ENCODE measurements at regions not wholly inside any gene's neighbourhood (a gene's known extent, or its start where the extent isn't known, plus 50 kb on each side); places are given as distances from the start of the nearest gene placed in this dataset.

- no TSS peak for BruUV-seq (replicated peaks)
- no peak for TF ChIP-seq CTCF (IDR thresholded peaks at IDR 0.05; ENCODE audit: unreplicated experiment)
- Mint-ChIP-seq H3K27ac (ENCODE audit: low read depth, unreplicated experiment) (no peak overlapping the region), H3K4me1 (ENCODE audit: insufficient read depth, unreplicated experiment) (no peaks in the 10 kb centered on the region), H3K27me3 (ENCODE audit: insufficient read depth, unreplicated experiment) (no peaks in the 10 kb centered on the region), H3K36me3 (ENCODE audit: insufficient read depth, unreplicated experiment) (no peaks in the 10 kb centered on the region), H3K9me3 (ENCODE audit: unreplicated experiment) (no peaks in the 10 kb centered on the region), H3K4me3 (ENCODE audit: unreplicated experiment) (no peak overlapping the region)
- intact Hi-C loops (cut with micrococcal nuclease) = no loop called here
- DNase-seq (ENCODE audit: unreplicated experiment) = no peak
- CTCF ChIA-PET = interaction anchor here (0.6 to 1.0 kb wide), 2 partner anchors 8 to 49 kb away, joined by 4 to 5 read pairs; no protein-coding TSS in a partner anchor
- POLR2A ChIA-PET = interaction anchor here (0.7 kb wide), 1 partner anchor 738 kb away, joined by 3 read pairs; no protein-coding TSS in a partner anchor
Measured at GRCh38 chr14:84433961-84434360, 1096.0 kb upstream of the FLRT2 start.

GRCh38 chr14:84435820-84436324 is 1094.1 kb upstream of the FLRT2 start:
- Mint-ChIP-seq H3K27ac (ENCODE audit: low read depth, unreplicated experiment) (no peak overlapping the region), H3K36me3 (ENCODE audit: insufficient read depth, unreplicated experiment) (no peaks in the 10 kb centered on the region), H3K9me3 (ENCODE audit: unreplicated experiment) (no peaks in the 10 kb centered on the region), H3K4me1 (ENCODE audit: insufficient read depth, unreplicated experiment) (no peaks in the 10 kb centered on the region), H3K4me3 (ENCODE audit: unreplicated experiment) (no peak overlapping the region), H3K27me3 (ENCODE audit: insufficient read depth, unreplicated experiment) (no peaks in the 10 kb centered on the region)
- POLR2A ChIA-PET = interaction anchor here (0.7 kb wide), 1 partner anchor 10 kb away, joined by 3 read pairs; no protein-coding TSS in a partner anchor
- intact Hi-C loops (cut with micrococcal nuclease) = no loop called here
- DNase-seq (ENCODE audit: unreplicated experiment) = no peak
- CTCF ChIA-PET = no interaction called here
- no peak for TF ChIP-seq CTCF (IDR thresholded peaks at IDR 0.05; ENCODE audit: unreplicated experiment)
- BruUV-seq (replicated peaks) = no TSS peak

DNA sequence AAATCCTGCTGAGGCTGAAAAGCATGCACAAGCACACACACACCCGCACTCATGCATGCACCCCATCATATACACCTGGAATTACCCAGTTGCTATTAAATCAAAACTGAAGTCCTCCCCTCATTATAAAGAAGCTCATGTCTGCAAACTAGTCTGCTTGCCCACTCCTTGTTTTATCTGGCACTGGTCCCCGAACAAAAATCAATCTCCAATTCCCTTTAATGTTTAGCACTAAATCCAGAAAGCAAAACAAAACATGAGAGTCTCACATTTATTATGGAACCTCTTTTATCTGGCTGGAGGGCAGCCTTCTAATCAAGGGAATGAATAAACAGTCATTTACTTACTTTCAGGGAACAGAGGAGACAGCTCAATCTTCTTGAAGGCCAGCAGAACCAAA is 1093.4 kb upstream of the FLRT2 start:
- H3K27ac Mint-ChIP-seq (ENCODE audit: low read depth, unreplicated experiment) = no peak overlapping the region
- H3K27me3 Mint-ChIP-seq (ENCODE audit: insufficient read depth, unreplicated experiment) = no peaks in the 10 kb centered on the region
- H3K4me3 Mint-ChIP-seq (ENCODE audit: unreplicated experiment) = no peak overlapping the region
- H3K4me1 Mint-ChIP-seq (ENCODE audit: insufficient read depth, unreplicated experiment) = no peaks in the 10 kb centered on the region
- TF ChIP-seq CTCF (IDR thresholded peaks at IDR 0.05; ENCODE audit: unreplicated experiment) = no peak
- no peak for DNase-seq (ENCODE audit: unreplicated experiment)
- intact Hi-C loops (cut with micrococcal nuclease) = no loop called here
- POLR2A ChIA-PET = interaction anchor here (0.6 to 0.7 kb wide), 2 partner anchors 10 to 694 kb away, joined by 3 read pairs; no protein-coding TSS in a partner anchor
- CTCF ChIA-PET = interaction anchor here (0.6 kb wide), 1 partner anchor 8 kb away, joined by 3 read pairs; no protein-coding TSS in a partner anchor
- H3K36me3 Mint-ChIP-seq (ENCODE audit: insufficient read depth, unreplicated experiment) = no peaks in the 10 kb centered on the region
- no TSS peak for BruUV-seq (replicated peaks)
- H3K9me3 Mint-ChIP-seq (ENCODE audit: unreplicated experiment) = no peaks in the 10 kb centered on the region

- no peak overlapping the region for H3K27ac Mint-ChIP-seq (ENCODE audit: low read depth, unreplicated experiment)
- no peak for TF ChIP-seq CTCF (IDR thresholded peaks at IDR 0.05; ENCODE audit: unreplicated experiment)
- no peaks in the 10 kb centered on the region for H3K36me3 Mint-ChIP-seq (ENCODE audit: insufficient read depth, unreplicated experiment)
- DNase-seq (ENCODE audit: unreplicated experiment) = peak; percentile 23
- POLR2A ChIA-PET = no interaction called here
- intact Hi-C loops (cut with micrococcal nuclease) = no loop called here
- H3K4me1 Mint-ChIP-seq (ENCODE audit: insufficient read depth, unreplicated experiment) = peaks cover 8% of the 10 kb centered on the region
- H3K9me3 Mint-ChIP-seq (ENCODE audit: unreplicated experiment) = no peaks in the 10 kb centered on the region
- CTCF ChIA-PET = interaction anchor here (1.2 kb wide), 1 partner anchor 8 kb away, joined by 5 read pairs; no protein-coding TSS in a partner anchor
- no peaks in the 10 kb centered on the region for H3K27me3 Mint-ChIP-seq (ENCODE audit: insufficient read depth, unreplicated experiment)
- H3K4me3 Mint-ChIP-seq (ENCODE audit: unreplicated experiment) = no peak overlapping the region
- no TSS peak for BruUV-seq (replicated peaks)
Measured at GRCh38 chr14:84442521-84442920, 1087.4 kb upstream of the FLRT2 start.
